GM12878 (cell line): ENCODE measurements at regions not wholly inside any gene's neighbourhood (a gene's known extent, or its start where the extent isn't known, plus 50 kb on each side); places are given as distances from the start of the nearest gene placed in this dataset.

ENCODE experiments used
- ATF2 ChIP-seq: IDR thresholded peaks from 2 replicates; pipeline ENCODE4 v1.6.1; 2012; ENCODE audit warnings: low read length, inconsistent platforms
- CHD2 ChIP-seq: IDR thresholded peaks from 2 replicates; pipeline ENCODE4 v1.6.1; 2011; ENCODE audit warnings: low read depth, low read length, improper control_type of control experiment, borderline replicate concordance
- POLR2A ChIP-seq: IDR thresholded peaks from 2 replicates; pipeline ENCODE4 v1.6.1; 2011; ENCODE audit warnings: low read depth, mild to moderate bottlenecking, low read length
- TAF1 ChIP-seq: IDR thresholded peaks from 2 replicates; pipeline ENCODE4 v1.6.1; 2011; ENCODE audit warnings: mild to moderate bottlenecking, low read depth, low read length, borderline replicate concordance
- TCF12 ChIP-seq: IDR thresholded peaks from 2 replicates; pipeline ENCODE4 v1.6.1; 2011; ENCODE audit warnings: low read depth, mild to moderate bottlenecking, low read length
- TF ChIP-seq, protein P1 (sequence below): fragments of 450-650 bp; formaldehyde crosslinking; IDR thresholded peaks from 2 replicates; pipeline ENCODE4 v1.5.0; 2022; ENCODE audit warnings: mild to moderate bottlenecking, missing genetic modification characterization

GRCh38 chr9:87320146-87320884, 177.4 kb upstream of the DAPK1 start (continued):
- TF ChIP-seq, protein P1, sequence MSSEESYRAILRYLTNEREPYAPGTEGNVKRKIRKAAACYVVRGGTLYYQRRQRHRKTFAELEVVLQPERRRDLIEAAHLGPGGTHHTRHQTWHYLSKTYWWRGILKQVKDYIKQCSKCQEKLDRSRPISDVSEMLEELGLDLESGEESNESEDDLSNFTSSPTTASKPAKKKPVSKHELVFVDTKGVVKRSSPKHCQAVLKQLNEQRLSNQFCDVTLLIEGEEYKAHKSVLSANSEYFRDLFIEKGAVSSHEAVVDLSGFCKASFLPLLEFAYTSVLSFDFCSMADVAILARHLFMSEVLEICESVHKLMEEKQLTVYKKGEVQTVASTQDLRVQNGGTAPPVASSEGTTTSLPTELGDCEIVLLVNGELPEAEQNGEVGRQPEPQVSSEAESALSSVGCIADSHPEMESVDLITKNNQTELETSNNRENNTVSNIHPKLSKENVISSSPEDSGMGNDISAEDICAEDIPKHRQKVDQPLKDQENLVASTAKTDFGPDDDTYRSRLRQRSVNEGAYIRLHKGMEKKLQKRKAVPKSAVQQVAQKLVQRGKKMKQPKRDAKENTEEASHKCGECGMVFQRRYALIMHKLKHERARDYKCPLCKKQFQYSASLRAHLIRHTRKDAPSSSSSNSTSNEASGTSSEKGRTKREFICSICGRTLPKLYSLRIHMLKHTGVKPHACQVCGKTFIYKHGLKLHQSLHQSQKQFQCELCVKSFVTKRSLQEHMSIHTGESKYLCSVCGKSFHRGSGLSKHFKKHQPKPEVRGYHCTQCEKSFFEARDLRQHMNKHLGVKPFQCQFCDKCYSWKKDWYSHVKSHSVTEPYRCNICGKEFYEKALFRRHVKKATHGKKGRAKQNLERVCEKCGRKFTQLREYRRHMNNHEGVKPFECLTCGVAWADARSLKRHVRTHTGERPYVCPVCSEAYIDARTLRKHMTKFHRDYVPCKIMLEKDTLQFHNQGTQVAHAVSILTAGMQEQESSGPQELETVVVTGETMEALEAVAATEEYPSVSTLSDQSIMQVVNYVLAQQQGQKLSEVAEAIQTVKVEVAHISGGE, result no peak
- TF ChIP-seq TAF1 (no peak), ATF2 (no peak), POLR2A (no peak), TCF12 (no peak), CHD2 (no peak)
